ENCODE measurements at regions not wholly inside any gene's neighbourhood (a gene's known extent, or its start where the extent isn't known, plus 50 kb on each side); places are given as distances from the start of the nearest gene placed in this dataset.

DNA sequence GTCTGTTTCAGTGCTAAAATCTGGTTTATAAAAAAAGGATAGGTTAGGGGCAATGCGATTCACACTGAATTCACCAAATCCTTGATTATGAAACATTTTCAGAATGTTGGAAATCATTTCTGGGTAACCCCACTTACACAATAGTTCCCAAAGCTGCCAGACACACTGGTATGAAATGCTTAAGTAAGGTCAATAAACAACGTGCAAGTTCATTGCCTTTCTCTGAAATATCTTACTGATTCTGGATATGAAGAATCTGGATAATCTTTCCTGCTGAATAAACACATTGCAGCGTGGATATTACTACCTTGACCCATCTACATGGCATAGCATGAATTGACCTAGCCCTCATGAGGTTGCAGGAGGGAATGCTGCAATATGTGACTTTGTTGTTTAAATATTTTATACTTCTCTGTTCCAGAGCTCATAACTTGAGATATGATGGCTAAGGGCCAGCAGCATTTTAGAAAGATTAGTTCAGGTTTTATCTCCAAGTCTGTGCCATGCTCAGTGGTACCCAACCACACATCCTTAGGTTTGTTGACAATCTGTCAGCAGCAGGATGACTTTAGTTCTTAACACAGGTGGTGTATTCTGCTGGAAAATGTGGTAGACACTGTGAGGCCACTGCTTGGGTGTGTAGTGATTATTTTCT is 121.0 kb downstream of the NREP start:
- peak overlapping the region in 2 of 3 donors; percentile 2 to 17 for H3K4me3 ChIP-seq
- H3K27ac ChIP-seq, result peak overlapping the region in 2 of 3 donors; percentile 69 to 78
- peak; percentile 63 to 84 (median 70) for ATAC-seq
- no peaks in the 10 kb centered on the region for H3K36me3 ChIP-seq
- no peaks in the 10 kb centered on the region for H3K27me3 ChIP-seq
- peaks cover 0 to 12% (median 0%) of the 10 kb centered on the region in 4 donors for H3K4me1 ChIP-seq
- DNase-seq, result no peak
- intact Hi-C loops (cut with DNase I), result no loop called here
- peaks cover 0 to 6% (median 0%) of the 10 kb centered on the region in 4 donors for H3K9me3 ChIP-seq
- TF ChIP-seq, protein P1, sequence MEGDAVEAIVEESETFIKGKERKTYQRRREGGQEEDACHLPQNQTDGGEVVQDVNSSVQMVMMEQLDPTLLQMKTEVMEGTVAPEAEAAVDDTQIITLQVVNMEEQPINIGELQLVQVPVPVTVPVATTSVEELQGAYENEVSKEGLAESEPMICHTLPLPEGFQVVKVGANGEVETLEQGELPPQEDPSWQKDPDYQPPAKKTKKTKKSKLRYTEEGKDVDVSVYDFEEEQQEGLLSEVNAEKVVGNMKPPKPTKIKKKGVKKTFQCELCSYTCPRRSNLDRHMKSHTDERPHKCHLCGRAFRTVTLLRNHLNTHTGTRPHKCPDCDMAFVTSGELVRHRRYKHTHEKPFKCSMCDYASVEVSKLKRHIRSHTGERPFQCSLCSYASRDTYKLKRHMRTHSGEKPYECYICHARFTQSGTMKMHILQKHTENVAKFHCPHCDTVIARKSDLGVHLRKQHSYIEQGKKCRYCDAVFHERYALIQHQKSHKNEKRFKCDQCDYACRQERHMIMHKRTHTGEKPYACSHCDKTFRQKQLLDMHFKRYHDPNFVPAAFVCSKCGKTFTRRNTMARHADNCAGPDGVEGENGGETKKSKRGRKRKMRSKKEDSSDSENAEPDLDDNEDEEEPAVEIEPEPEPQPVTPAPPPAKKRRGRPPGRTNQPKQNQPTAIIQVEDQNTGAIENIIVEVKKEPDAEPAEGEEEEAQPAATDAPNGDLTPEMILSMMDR (IDR thresholded peaks at IDR 0.05), result no peak
- TF ChIP-seq POLR2A (IDR thresholded peaks at IDR 0.05), result no peak
- WGBS (ENCODE audit: insufficient coverage, low coverage, low lambda C conversion rate, missing lambda C conversion rate), result 30% methylated on average over 3 of the region's 3 CpGs

DNA sequence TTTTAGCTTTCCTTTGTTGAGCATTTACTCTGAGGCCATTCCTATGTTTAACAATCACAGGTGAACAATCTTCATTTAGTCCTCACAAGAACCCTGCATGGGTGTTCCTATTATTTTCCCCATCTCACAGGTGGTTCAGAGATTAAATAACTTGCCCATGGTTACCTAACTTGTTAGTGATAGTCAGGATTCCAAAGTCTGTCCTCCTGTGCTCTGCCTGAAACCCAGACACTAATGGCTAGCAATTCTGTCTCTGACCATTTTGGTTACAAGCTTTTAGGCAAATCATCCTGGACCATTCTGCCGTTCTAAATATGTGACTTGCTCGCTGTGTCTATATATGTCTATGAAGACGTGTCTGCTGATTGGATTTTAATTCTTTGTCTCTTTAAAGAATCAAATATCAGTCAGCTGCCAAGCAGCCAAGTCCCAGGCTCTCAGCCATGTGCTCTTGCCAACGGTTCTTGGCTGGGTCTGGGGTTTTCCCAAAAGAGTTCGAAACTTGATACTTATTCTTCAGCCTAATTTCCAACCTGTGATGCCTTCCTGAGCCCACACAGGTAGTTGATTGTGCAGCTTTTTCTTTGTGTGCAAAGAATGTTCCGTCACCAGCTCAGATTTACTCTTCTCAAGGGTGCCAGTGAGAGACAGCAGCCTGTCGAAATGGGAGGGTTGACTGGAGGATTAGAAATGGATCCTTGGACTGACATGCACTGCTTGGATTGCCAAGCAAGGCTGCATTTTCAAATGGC is 121.7 kb downstream of the NREP start:
- H3K4me1 ChIP-seq, result peaks cover 0 to 12% (median 0%) of the 10 kb centered on the region in 4 donors
- H3K27me3 ChIP-seq, result no peaks in the 10 kb centered on the region
- H3K9me3 ChIP-seq, result peaks cover 0 to 6% (median 0%) of the 10 kb centered on the region in 4 donors
- TF ChIP-seq POLR2A (IDR thresholded peaks at IDR 0.05), result no peak
- TF ChIP-seq, protein P1 (IDR thresholded peaks at IDR 0.05), result no peak
- peak; percentile 79 to 89 (median 88) for ATAC-seq
- WGBS (ENCODE audit: insufficient coverage, low coverage, low lambda C conversion rate, missing lambda C conversion rate), result 30% methylated on average over 7 of the region's 7 CpGs
- peak overlapping the region in 2 of 3 donors; percentile 69 to 78 for H3K27ac ChIP-seq
- peak; percentile 31 to 76 (median 68) for DNase-seq
- intact Hi-C loops (cut with DNase I), result no loop called here
- no peaks in the 10 kb centered on the region for H3K36me3 ChIP-seq
- peak overlapping the region in 2 of 3 donors; percentile 2 to 17 for H3K4me3 ChIP-seq

DNA sequence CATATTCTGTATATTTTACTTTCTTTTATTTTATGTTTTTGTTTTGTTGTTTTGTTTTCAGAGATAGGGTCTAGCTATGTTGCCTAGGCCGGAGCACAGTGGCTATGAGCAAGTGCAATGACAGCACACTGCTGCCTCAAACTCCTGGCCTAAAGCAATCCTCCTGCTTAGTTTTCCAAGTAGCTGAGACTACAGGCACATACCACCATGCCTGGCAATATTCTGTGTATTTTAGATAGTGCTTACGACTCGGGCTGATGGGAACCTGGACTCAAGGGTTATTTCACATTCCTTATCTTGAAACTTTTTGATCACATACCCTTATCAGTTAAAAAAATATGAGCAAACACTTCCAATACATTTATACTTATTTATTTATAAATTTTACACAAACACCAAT is 119.0 kb upstream of the STARD4 start:
- Histone ChIP-seq H3K4me1 (peaks cover 0 to 10% (median 0%) of the 10 kb centered on the region in 4 donors), H3K9me3 (no peaks in the 10 kb centered on the region), H3K4me3 (no peak overlapping the region), H3K27me3 (no peaks in the 10 kb centered on the region), H3K27ac (no peak overlapping the region), H3K36me3 (no peaks in the 10 kb centered on the region)
- DNase-seq (no peak), ATAC-seq (no peak)
- TF ChIP-seq, protein P1 (IDR thresholded peaks at IDR 0.05), result no peak
- TF ChIP-seq POLR2A (IDR thresholded peaks at IDR 0.05), result no peak
- intact Hi-C loops (cut with DNase I), result no loop called here
- WGBS (ENCODE audit: insufficient coverage, low coverage, low lambda C conversion rate, missing lambda C conversion rate), result 53% methylated on average over 3 of the region's 3 CpGs

DNA sequence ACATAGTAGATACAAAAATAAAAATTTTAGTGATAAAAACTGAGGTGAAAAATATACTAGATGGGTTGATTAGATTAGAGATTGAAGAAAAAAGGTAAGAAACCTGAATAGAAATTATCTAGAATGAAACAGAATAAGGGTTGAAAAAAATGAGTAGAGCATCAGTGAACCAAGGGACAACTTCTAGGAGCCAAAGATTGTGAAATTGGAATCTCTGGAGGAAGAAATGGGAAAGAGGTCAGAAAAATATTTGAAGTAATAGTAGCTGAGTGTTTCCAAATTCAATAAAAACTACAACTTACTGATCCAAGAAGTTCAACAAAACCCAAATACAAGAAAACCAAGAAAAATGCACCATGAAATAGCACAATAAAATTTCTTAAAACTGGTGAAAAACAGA is 116.6 kb upstream of the STARD4 start:
- no peaks in the 10 kb centered on the region for H3K9me3 ChIP-seq
- DNase-seq (no peak), ATAC-seq (no peak)
- no peak overlapping the region for H3K4me3 ChIP-seq
- no peak overlapping the region for H3K27ac ChIP-seq
- H3K27me3 ChIP-seq, result no peaks in the 10 kb centered on the region
- H3K36me3 ChIP-seq, result no peaks in the 10 kb centered on the region
- no peaks in the 10 kb centered on the region for H3K4me1 ChIP-seq
- no peak for TF ChIP-seq POLR2A (IDR thresholded peaks at IDR 0.05)
- TF ChIP-seq, protein P1 (IDR thresholded peaks at IDR 0.05), result no peak
- intact Hi-C loops (cut with DNase I), result no loop called here

Data from right lobe of liver (tissue), 6 donors.